ENCODE measurements at regions not wholly inside any gene's neighbourhood (a gene's known extent, or its start where the extent isn't known, plus 50 kb on each side); places are given as distances from the start of the nearest gene placed in this dataset.

DNA sequence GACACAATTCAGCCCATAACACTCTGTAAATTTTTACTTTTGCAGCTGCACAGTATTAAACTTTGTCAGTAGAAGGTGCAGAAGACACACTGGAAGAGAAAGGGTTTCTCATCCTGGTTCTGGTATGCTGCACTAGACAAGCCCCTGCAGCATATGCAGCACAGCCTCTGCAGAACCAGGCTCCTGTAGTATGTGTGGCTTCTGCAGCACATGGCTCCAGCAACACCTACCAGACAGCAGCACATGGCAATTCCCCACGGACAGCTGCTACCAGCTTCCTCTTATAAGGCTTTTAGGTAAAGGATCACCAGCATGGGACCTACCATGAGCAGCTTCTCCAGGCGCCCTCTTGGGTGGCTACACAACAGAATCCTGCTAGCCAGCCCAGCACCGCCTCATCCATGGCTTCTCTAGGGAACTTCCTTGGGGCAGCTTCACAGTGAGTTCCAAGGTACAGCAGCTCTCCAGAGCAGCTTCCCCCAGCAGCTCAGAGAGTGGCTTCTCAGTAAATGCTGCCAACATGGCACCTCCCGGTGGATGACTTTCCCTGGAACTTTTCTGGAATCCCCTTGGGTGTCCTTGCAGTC lies 534.4 kb upstream of the CXADR start:
- Histone ChIP-seq H3K27me3 (no peaks in the 10 kb centered on the region), H3K27ac (no peak overlapping the region), H3K9me3 (no peaks in the 10 kb centered on the region), H3K4me1 (peaks cover 8 to 9% of the 10 kb centered on the region in 2 donors), H3K36me3 (no peaks in the 10 kb centered on the region), H3K4me3 (replicated peaks in 1 of 3) (no peak overlapping the region)
- no peak for DNase-seq
- no peak for TF ChIP-seq POLR2A (IDR thresholded peaks at IDR 0.05)
- TF ChIP-seq, protein P1, sequence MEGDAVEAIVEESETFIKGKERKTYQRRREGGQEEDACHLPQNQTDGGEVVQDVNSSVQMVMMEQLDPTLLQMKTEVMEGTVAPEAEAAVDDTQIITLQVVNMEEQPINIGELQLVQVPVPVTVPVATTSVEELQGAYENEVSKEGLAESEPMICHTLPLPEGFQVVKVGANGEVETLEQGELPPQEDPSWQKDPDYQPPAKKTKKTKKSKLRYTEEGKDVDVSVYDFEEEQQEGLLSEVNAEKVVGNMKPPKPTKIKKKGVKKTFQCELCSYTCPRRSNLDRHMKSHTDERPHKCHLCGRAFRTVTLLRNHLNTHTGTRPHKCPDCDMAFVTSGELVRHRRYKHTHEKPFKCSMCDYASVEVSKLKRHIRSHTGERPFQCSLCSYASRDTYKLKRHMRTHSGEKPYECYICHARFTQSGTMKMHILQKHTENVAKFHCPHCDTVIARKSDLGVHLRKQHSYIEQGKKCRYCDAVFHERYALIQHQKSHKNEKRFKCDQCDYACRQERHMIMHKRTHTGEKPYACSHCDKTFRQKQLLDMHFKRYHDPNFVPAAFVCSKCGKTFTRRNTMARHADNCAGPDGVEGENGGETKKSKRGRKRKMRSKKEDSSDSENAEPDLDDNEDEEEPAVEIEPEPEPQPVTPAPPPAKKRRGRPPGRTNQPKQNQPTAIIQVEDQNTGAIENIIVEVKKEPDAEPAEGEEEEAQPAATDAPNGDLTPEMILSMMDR (IDR thresholded peaks at IDR 0.05) = no peak
- WGBS, 2 donors = 86% methylated on average over 1 to 4 of the region's 4 CpGs
- intact Hi-C loops (cut with DNase I) = no loop called here

DNA sequence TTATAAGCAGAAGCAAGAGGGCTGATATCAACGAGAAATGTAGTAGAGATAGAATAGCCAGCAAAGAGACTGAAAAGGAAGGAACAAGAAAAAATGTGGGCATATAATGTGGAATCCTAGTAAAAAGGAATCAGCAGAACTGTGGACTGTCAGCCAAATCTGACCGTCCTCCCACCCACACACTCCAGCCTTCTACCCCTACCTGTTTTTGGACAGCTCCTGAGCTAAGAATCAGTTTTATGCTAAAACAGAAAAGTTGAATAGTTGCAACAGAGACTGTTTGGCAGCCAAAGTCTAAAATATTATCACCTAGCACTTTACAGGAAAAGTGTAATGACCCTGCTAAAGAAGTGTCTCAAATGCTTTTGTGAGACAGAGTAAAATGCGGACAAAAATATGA lies 533.3 kb upstream of the CXADR start:
- 85 to 89% methylated on average over 3 of the region's 3 CpGs for WGBS, 2 donors
- intact Hi-C loops (cut with DNase I) = no loop called here
- no peaks in the 10 kb centered on the region for H3K27me3 ChIP-seq
- no peak for DNase-seq
- no peaks in the 10 kb centered on the region for H3K9me3 ChIP-seq
- H3K4me1 ChIP-seq = peaks cover 8 to 9% of the 10 kb centered on the region in 2 donors
- no peak overlapping the region for H3K27ac ChIP-seq
- TF ChIP-seq POLR2A (IDR thresholded peaks at IDR 0.05) = no peak
- TF ChIP-seq, protein P1 (IDR thresholded peaks at IDR 0.05) = no peak
- H3K36me3 ChIP-seq = no peaks in the 10 kb centered on the region
- no peak overlapping the region for H3K4me3 ChIP-seq (replicated peaks in 1 of 3)

DNA sequence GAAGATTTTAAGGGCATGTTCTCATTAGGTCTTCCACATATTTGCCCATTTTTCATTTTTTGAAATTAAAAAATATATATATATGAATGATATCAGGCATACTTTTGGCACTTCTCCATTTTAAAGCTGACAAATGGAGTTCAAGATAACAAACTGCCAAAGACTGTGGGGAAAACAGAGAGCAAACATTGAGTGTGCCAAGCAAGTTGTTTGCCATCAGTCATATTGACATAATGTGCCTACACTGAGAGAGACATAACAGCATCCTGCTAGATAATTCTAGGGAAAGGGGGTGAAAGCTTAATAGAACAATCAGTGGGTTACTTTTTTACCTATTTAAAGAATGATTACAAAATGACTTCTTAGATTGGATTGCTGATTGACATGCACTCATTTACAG lies 529.4 kb upstream of the CXADR start:
- Histone ChIP-seq H3K27me3 (no peaks in the 10 kb centered on the region), H3K9me3 (no peaks in the 10 kb centered on the region), H3K4me1 (no peaks in the 10 kb centered on the region), H3K4me3 (replicated peaks in 1 of 3) (no peak overlapping the region), H3K36me3 (no peaks in the 10 kb centered on the region), H3K27ac (no peak overlapping the region)
- TF ChIP-seq, protein P1 (IDR thresholded peaks at IDR 0.05) = no peak
- TF ChIP-seq POLR2A (IDR thresholded peaks at IDR 0.05) = no peak
- DNase-seq = no peak
- intact Hi-C loops (cut with DNase I) = no loop called here

DNA sequence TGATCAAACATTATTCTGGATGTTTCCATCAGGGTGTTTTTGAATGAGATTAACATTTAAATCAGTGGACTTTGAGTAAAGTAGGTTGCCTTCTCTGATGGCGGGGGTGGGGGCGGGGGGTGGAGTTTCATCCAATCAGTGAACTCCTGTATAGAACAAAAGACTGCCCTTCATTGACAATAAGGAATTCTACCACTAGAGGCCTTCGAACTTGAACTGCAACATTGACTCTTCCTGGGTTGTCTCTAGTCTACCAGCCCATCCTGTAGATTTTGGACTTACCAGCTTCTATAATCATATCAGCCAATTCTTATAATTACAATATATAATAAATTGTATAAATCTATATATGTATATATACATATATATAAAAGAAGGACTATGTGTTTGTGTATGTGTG lies 520.4 kb upstream of the CXADR start:
- no peaks in the 10 kb centered on the region for H3K27me3 ChIP-seq
- 85 to 95% methylated on average over 3 of the region's 3 CpGs for WGBS, 2 donors
- no peak for DNase-seq
- H3K9me3 ChIP-seq = no peaks in the 10 kb centered on the region
- no peak overlapping the region for H3K27ac ChIP-seq
- intact Hi-C loops (cut with DNase I) = no loop called here
- no peaks in the 10 kb centered on the region for H3K4me1 ChIP-seq
- TF ChIP-seq, protein P1 (IDR thresholded peaks at IDR 0.05) = no peak
- no peak for TF ChIP-seq POLR2A (IDR thresholded peaks at IDR 0.05)
- no peaks in the 10 kb centered on the region for H3K36me3 ChIP-seq
- no peak overlapping the region for H3K4me3 ChIP-seq (replicated peaks in 1 of 3)

DNA sequence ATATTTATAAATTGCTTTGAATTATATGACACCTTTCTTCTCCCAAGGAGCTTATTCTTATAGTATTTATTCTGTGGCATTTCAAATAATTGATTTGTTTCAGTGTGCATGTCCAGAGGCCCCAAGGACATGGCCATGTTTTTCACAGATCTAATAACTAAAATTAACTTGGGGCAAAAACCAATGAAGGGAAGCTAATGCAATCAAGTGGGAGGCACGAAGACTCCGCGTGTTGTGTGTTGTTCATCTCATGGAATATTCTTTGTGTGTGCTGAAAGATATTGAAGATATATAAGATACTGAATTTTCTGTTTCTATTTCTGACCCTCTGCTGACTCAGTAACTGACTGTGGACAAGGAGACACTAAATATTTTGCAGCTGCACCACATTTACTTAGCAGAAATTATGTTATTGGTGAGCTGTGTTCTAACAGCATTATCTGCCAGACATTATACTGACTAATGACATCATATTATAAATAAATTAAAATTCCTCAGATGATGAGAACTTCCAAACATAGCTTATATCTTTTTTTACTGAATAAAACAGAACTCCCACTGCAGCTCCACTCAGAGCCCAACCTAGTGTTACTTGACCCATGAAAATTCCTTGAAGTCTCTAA lies 519.3 kb upstream of the CXADR start:
- Histone ChIP-seq H3K27ac (no peak overlapping the region), H3K4me1 (no peaks in the 10 kb centered on the region), H3K36me3 (no peaks in the 10 kb centered on the region), H3K4me3 (replicated peaks in 1 of 3) (no peak overlapping the region), H3K27me3 (no peaks in the 10 kb centered on the region), H3K9me3 (no peaks in the 10 kb centered on the region)
- TF ChIP-seq, protein P1 (IDR thresholded peaks at IDR 0.05) = no peak
- TF ChIP-seq POLR2A (IDR thresholded peaks at IDR 0.05) = no peak
- intact Hi-C loops (cut with DNase I) = no loop called here
- no peak for DNase-seq
- WGBS, 2 donors = 86 to 90% methylated on average over 3 of the region's 3 CpGs
